Mucosa of rectum (tissue), 2 donors: ENCODE measurements at regions not wholly inside any gene's neighbourhood (a gene's known extent, or its start where the extent isn't known, plus 50 kb on each side); places are given as distances from the start of the nearest gene placed in this dataset.

Source experiments
- H3K27ac ChIP-seq, 2 donors: one replicate each; pipeline ENCODE4 v1.7.0; 2013; ENCODE audit warnings: inconsistent platforms in 2 of 2, low read depth in 2 of 2, low read length in 2 of 2
- H3K27me3 ChIP-seq, 2 donors: one replicate each; pipeline ENCODE4 v1.7.0; 2013; ENCODE audit warnings: low read length in 2 of 2; ENCODE audit not compliant: control insufficient read depth in 2 of 2, insufficient read depth in 2 of 2
- H3K36me3 ChIP-seq, 2 donors: one replicate each; pipeline ENCODE4 v1.7.0; 2013; ENCODE audit warnings: low read length in 2 of 2; ENCODE audit not compliant: control insufficient read depth in 2 of 2, insufficient read depth in 2 of 2
- H3K4me1 ChIP-seq, 2 donors: one replicate each; pipeline ENCODE4 v1.7.0; 2013; ENCODE audit warnings: low read length in 2 of 2, mild to moderate bottlenecking in 1 of 2; ENCODE audit not compliant: control insufficient read depth in 2 of 2, insufficient read depth in 2 of 2
- H3K4me3 ChIP-seq, 2 donors: one replicate each; pipeline ENCODE4 v1.7.0; 2013; ENCODE audit warnings: low read length in 2 of 2
- H3K9ac ChIP-seq, 2 donors: one replicate each; pipeline ENCODE4 v1.7.0; 2013; ENCODE audit warnings: low read length in 2 of 2, low read depth in 1 of 2, mild to moderate bottlenecking in 1 of 2
- H3K9me3 ChIP-seq, 2 donors: one replicate each; pipeline ENCODE4 v1.7.0; 2013; ENCODE audit warnings: low read length in 2 of 2; ENCODE audit not compliant: control insufficient read depth in 2 of 2
- donor health status: healthy.
- donor health status: Normal muscosa, but diverticular disease.

DNA sequence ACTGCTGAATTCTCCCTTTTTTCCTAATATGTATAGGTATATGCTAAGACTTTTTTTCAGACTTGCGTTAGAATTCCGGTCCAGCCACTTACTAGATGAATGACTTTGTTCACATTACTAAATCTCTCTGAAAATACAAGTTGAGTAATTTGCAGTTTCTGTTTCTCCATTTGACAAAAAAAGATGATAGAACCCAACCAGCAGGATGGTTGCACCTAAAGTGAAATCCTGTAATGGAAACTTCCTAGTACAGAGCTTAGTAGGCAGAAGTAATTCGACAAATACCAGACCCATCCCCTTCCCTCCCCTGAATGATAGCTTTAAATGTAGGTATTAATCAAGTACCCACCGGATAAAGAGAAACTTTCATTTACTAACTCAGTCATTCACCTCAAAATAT lies 113.6 kb upstream of the RAP1B start:
- H3K9me3 ChIP-seq = no peaks in the 10 kb centered on the region
- H3K27ac ChIP-seq = no peak overlapping the region
- no peaks in the 10 kb centered on the region for H3K4me1 ChIP-seq
- no peak overlapping the region for H3K4me3 ChIP-seq
- H3K36me3 ChIP-seq = no peaks in the 10 kb centered on the region
- no peaks in the 10 kb centered on the region for H3K27me3 ChIP-seq
- H3K9ac ChIP-seq = no peak overlapping the region

DNA sequence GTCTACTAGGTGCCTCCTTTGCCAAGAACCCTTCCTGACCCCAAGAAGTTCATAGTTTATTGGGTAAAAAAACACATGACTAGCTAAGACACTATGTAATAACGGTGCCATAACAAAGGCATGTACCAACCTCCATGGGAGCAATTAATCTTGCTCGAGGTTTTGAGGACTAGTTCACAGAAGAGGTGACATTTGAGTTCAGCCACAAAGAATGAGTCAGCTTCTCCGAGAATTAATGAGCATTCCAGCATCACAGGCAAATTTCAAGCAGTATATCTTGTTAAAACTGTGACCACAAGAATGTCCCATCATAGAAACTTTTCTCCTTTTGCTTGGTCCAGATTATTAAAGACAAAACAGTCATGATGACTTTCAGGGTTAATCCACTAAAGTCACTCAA lies 113.0 kb upstream of the RAP1B start:
- no peak overlapping the region for H3K4me3 ChIP-seq

DNA sequence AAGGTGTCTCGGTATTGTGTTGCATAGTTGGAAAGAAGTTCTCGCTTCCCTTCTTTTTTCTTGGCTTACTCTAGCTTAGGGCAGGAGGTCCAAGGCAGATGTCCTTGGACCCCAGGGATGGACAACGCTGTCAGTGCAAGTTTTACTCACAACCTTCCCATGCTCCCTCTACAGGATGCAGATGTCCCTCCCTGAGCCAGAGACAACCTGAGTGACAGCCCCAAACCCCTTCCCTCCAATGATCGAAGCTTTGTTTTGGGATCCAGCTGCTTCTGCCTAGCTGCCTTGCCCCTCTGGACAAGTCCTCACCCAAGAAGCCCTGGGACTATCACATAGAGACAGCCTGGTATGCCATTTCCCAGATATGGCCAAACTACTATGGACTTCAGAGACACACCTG lies 112.0 kb upstream of the RAP1B start:
- H3K9me3 ChIP-seq = no peaks in the 10 kb centered on the region
- H3K9ac ChIP-seq = no peak overlapping the region
- H3K36me3 ChIP-seq = no peaks in the 10 kb centered on the region
- H3K4me1 ChIP-seq = no peaks in the 10 kb centered on the region
- no peak overlapping the region for H3K4me3 ChIP-seq
- H3K27ac ChIP-seq = no peak overlapping the region
- H3K27me3 ChIP-seq = no peaks in the 10 kb centered on the region

More for the DNA sequence above, 113.0 kb upstream of the RAP1B start:
- Histone ChIP-seq H3K9me3 (no peaks in the 10 kb centered on the region), H3K36me3 (no peaks in the 10 kb centered on the region), H3K27me3 (no peaks in the 10 kb centered on the region), H3K9ac (no peak overlapping the region), H3K4me1 (no peaks in the 10 kb centered on the region), H3K27ac (no peak overlapping the region)

DNA sequence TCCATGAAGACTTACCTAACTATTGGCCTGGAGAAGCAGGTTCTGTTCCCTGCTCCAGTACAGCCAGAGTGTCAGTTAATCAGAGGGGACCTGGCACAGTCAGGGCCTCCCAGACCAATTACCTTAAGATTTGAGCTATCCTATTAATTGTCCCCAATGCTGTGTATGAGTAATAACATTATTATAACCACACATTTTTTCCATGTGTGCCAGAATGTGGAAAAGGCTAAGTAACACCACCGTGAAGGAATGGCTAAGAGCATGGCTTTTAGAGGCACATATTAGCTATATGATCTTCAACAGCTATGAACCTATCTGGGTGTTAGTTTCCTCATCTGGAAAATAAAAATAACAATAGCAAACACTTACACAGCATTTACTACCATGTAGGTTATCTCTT lies 111.1 kb upstream of the RAP1B start:
- no peak overlapping the region for H3K27ac ChIP-seq
- H3K36me3 ChIP-seq = no peaks in the 10 kb centered on the region
- no peaks in the 10 kb centered on the region for H3K9me3 ChIP-seq
- H3K4me3 ChIP-seq = no peak overlapping the region
- no peaks in the 10 kb centered on the region for H3K27me3 ChIP-seq
- no peaks in the 10 kb centered on the region for H3K4me1 ChIP-seq
- no peak overlapping the region for H3K9ac ChIP-seq

DNA sequence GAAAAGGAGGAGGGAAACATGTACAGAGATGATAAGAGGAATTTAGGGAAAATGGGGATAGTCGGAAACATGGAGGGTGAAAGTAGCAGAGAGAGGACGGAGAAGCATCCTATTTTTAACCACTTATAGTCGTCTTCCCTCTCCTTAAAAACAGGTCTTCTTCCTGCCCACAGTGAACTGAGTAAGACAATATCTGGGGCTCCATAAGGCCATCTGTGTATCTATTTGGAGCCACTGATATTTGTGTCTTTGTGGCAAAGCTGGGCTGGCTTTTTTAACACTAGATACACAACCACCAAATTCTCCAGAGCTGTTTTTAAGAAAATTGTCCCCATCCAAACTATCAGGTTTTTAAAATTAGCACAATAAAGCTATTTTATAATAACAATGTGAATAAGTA lies 109.5 kb upstream of the RAP1B start:
- Histone ChIP-seq H3K9ac (no peak overlapping the region), H3K27me3 (no peaks in the 10 kb centered on the region), H3K4me3 (no peak overlapping the region), H3K9me3 (no peaks in the 10 kb centered on the region), H3K27ac (no peak overlapping the region), H3K4me1 (no peaks in the 10 kb centered on the region), H3K36me3 (no peaks in the 10 kb centered on the region)

DNA sequence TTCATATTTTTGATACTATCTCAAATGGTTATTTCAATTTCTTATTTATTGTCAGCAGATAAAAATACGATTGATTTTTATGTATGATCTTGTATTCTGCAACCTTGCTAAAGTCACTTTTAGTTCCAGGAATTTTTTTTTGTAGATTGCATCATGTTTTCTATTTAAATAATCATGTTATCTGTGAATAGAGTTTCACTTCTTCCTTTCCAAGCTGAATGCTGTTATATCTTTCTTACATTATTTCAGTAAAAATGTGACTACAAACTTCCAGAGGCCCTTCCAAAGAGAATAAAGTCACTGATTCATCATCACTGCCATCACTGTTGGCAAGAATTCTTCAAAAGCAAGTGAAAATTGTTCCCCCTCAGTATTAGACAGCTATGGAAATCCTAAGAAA lies 104.7 kb upstream of the RAP1B start:
- Histone ChIP-seq H3K9ac (no peak overlapping the region), H3K4me3 (no peak overlapping the region), H3K4me1 (no peaks in the 10 kb centered on the region), H3K9me3 (no peaks in the 10 kb centered on the region), H3K27ac (no peak overlapping the region), H3K27me3 (no peaks in the 10 kb centered on the region), H3K36me3 (no peaks in the 10 kb centered on the region)

DNA sequence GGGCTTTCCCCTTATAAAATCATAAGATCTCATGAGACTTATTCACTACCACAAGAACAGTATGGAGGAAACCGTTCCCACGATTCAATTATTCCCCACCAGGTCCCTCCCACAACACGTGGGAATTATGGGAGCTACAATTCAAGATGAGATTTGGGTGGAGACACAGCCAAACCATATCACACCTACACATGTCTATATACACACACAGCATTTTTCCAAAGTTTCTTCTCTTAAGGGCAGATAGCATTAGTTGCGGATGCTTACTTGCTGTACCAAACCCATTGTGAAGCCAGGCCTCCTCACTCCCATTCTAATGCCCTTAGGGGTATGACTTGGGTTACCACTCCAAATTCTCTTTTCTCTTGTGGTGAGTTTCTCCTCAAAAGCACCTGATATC lies 104.1 kb upstream of the RAP1B start:
- H3K36me3 ChIP-seq = no peaks in the 10 kb centered on the region
- H3K4me3 ChIP-seq = no peak overlapping the region
- H3K9me3 ChIP-seq = no peaks in the 10 kb centered on the region
- no peaks in the 10 kb centered on the region for H3K27me3 ChIP-seq
- H3K27ac ChIP-seq = no peak overlapping the region
- no peak overlapping the region for H3K9ac ChIP-seq
- H3K4me1 ChIP-seq = no peaks in the 10 kb centered on the region

DNA sequence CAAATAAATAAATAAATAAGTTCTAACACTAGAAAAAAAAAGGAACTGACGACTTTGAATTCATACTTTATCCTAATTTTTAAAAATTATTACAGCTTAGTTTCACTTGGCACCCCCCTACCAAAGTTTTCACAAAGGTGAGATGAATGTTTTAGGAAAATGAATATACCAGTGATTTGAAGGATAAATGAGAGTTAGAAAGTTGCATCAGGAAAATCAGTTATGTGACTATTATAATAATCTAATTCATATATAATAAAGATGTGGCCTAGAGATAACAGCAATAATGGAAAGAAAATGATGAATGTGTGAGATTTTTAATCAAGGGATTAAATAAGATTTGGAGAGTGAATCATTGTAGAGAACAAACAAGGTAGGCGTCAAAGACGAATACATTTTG lies 103.0 kb upstream of the RAP1B start:
- Histone ChIP-seq H3K9me3 (no peaks in the 10 kb centered on the region), H3K9ac (no peak overlapping the region), H3K4me1 (no peaks in the 10 kb centered on the region), H3K4me3 (no peak overlapping the region), H3K36me3 (no peaks in the 10 kb centered on the region), H3K27me3 (no peaks in the 10 kb centered on the region), H3K27ac (no peak overlapping the region)

DNA sequence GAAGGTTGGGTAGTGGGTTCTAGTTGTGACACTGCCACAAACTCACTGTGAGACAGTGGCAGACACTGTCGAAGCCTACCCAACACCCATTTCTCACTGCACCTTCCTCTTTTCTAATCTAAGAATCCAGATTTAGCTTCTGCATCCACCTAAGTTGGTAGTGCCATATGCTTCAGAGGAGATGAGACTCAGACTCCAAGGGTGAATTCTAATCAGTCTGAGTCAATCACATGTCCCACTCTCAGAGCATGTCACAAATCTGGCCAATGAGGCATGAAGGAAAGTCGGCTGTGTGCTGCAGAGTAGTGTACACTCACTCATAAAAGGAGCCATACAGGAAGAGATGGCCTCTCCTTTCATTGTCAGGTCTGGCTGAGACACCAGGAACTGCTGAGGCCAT lies 102.1 kb upstream of the RAP1B start:
- Histone ChIP-seq H3K9ac (no peak overlapping the region), H3K4me1 (no peaks in the 10 kb centered on the region), H3K27me3 (no peaks in the 10 kb centered on the region)

DNA sequence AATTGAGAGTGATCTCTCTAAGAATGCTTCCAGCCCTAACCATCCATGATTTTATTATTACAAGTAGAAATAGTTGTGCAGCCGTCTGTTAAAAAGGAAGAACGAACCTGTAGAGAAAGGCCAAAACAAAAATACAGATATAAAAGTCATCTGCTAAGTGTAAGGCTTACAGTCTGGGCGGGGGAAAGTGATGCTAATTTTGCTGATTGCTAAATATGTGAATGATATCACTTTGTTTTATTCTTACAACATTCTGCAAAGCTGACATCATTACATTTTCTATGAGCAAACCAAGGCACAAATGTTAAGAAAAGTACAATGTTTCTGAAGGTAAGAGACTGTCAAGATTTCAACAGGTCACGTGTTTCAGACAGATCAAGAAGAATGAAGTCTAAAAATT lies 101.5 kb upstream of the RAP1B start:
- Histone ChIP-seq H3K9me3 (no peaks in the 10 kb centered on the region), H3K4me3 (no peak overlapping the region), H3K27me3 (no peaks in the 10 kb centered on the region), H3K9ac (no peak overlapping the region), H3K36me3 (no peaks in the 10 kb centered on the region), H3K27ac (no peak overlapping the region), H3K4me1 (no peaks in the 10 kb centered on the region)

More for the DNA sequence above, 102.1 kb upstream of the RAP1B start:
- Histone ChIP-seq H3K9me3 (no peaks in the 10 kb centered on the region), H3K27ac (no peak overlapping the region), H3K36me3 (no peaks in the 10 kb centered on the region), H3K4me3 (no peak overlapping the region)

DNA sequence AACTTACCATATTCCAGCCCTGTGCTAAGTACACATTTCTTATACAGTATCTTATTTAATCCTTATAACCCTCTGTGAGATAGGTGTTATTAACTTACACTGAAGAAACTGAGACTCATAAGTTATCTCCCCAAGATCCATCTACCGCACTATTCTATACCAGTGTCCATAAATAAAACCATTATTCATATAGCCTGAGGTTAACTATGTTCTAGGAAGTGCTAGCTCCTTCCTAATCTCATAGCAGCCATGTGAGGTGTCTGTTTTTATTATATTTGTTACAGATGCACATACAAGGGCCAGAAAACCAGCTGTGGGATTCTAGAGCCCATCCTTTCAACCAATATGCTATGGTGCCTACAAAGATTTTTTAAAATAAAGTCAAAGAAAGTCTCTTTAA lies 100.3 kb upstream of the RAP1B start:
- Histone ChIP-seq H3K9ac (no peak overlapping the region), H3K4me3 (no peak overlapping the region), H3K27me3 (no peaks in the 10 kb centered on the region), H3K36me3 (no peaks in the 10 kb centered on the region), H3K27ac (no peak overlapping the region), H3K9me3 (no peaks in the 10 kb centered on the region), H3K4me1 (no peaks in the 10 kb centered on the region)
